ENCODE measurements at regions not wholly inside any gene's neighbourhood (a gene's known extent, or its start where the extent isn't known, plus 50 kb on each side); places are given as distances from the start of the nearest gene placed in this dataset.

DNA sequence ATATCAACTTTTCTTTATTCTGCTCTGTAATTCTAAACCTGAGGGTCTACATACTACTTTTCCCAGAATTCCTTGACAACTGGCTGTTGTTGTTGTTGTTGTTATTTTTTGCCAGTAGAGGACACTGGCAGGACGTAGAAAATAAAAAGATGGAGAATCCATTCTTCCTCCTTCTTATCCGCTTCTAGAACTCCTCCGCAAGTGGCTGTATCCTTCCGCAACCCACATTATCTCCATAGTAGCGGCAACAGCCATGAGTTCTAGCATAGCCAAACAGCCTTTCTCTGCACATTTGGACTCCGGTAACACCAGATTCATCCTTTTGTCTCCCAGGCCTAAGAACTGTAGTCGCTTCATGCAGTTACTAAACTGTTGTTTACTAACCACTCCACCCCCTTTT, 91.1 kb upstream of the CACHD1 start:
- no peak for DNase-seq (ENCODE audit: low spot score)
- WGBS, result 80% methylated on average over 7 of the region's 7 CpGs
- Histone ChIP-seq H3K36me3 (ENCODE audit: control insufficient read depth in 4 of 4, insufficient read depth in 3 of 4, low read depth in 1 of 4, low read length in 3 of 4) (no peaks in the 10 kb centered on the region), H3K27ac (ENCODE audit: low read depth in 1 of 2, low read length in 2 of 2) (no peak overlapping the region), H3K4me1 (ENCODE audit: control insufficient read depth in 4 of 4, insufficient read depth in 4 of 4, low read length in 3 of 4) (no peaks in the 10 kb centered on the region), H3K4me3 (ENCODE audit: low read depth in 1 of 3, low read length in 3 of 3) (no peak overlapping the region), H3K9me3 (ENCODE audit: control insufficient read depth in 4 of 4, low read length in 3 of 4) (no peaks in the 10 kb centered on the region), H3K9ac (ENCODE audit: low read depth in 1 of 2, low read length in 2 of 2) (no peak overlapping the region), H3K27me3 (ENCODE audit: control insufficient read depth in 4 of 4, insufficient read depth in 4 of 4, low read length in 3 of 4) (no peaks in the 10 kb centered on the region)
- TF ChIP-seq CTCF (IDR thresholded peaks at IDR 0.05; ENCODE audit: low read depth, low read length, missing input control) (peak; percentile 48), FOXA2 (IDR thresholded peaks at IDR 0.05) (no peak), YY1 (IDR thresholded peaks at IDR 0.05) (no peak), RAD21 (IDR thresholded peaks at IDR 0.05) (peak; percentile 84 to 85), NR2F2 (IDR thresholded peaks at IDR 0.05) (no peak), HNF4G (IDR thresholded peaks at IDR 0.05) (no peak)

DNA sequence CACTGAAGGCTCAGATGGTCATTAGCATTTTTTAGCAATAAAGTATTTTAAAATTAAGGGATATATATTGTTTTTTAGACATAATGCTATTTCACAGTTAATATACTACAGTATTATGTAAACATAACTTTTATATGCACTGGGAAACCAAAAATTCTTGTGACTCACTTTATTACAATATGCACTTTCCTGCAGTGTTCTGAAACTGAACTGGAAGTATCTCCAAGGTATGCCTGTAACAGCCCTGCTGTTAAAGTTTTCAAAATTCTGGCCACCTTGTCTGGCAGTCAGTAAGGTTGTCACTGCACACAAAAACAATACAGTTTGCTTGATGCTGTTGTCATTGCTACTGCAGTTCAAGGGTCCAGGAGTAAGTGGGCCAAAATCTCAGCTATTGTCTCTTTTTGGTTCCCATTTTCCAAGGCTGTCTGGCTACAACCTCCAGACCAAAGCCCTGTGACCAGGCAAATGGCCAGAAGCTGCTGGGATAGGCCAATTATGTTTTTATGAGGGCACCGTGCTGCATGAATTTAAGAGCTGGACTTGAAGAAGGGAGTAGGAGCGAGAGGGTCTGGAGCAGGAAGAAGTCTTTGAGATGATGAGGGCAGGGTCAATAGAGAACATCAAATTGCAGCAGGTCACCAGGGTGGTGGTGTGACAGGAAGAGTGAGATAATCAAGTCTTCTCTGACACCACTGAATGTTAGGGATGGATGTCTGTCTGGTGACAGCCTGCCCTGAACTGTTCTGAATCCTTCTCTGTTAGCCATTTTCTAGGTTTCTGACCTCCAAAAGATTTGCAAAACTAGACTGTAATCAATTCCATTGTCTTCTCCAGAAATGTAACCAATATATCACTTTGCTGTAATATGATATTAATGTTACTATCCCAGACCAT, 82.3 kb upstream of the CACHD1 start:
- Histone ChIP-seq H3K4me3 (ENCODE audit: low read depth in 1 of 3, low read length in 3 of 3) (no peak overlapping the region), H3K36me3 (ENCODE audit: control insufficient read depth in 4 of 4, insufficient read depth in 3 of 4, low read depth in 1 of 4, low read length in 3 of 4) (no peaks in the 10 kb centered on the region), H3K9ac (ENCODE audit: low read depth in 1 of 2, low read length in 2 of 2) (no peak overlapping the region), H3K9me3 (ENCODE audit: control insufficient read depth in 4 of 4, low read length in 3 of 4) (no peaks in the 10 kb centered on the region), H3K4me1 (ENCODE audit: control insufficient read depth in 4 of 4, insufficient read depth in 4 of 4, low read length in 3 of 4) (no peaks in the 10 kb centered on the region), H3K27ac (ENCODE audit: low read depth in 1 of 2, low read length in 2 of 2) (no peak overlapping the region), H3K27me3 (ENCODE audit: control insufficient read depth in 4 of 4, insufficient read depth in 4 of 4, low read length in 3 of 4) (no peaks in the 10 kb centered on the region)
- DNase-seq (ENCODE audit: low spot score), result no peak
- TF ChIP-seq RAD21 (IDR thresholded peaks at IDR 0.05) (no peak), CTCF (IDR thresholded peaks at IDR 0.05; ENCODE audit: low read depth, low read length, missing input control) (no peak), RXRA (IDR thresholded peaks at IDR 0.05) (no peak), TAF1 (conservative IDR thresholded peaks at IDR 0.05) (no peak), FOXA1 (IDR thresholded peaks at IDR 0.05) (no peak), SP1 (IDR thresholded peaks at IDR 0.05) (no peak), JUND (IDR thresholded peaks at IDR 0.05) (no peak), HNF4G (IDR thresholded peaks at IDR 0.05) (no peak), GABPA (IDR thresholded peaks at IDR 0.05 in 1 of 2, conservative IDR thresholded peaks at IDR 0.05 in 1 of 2) (no peak), HNF4A (conservative IDR thresholded peaks at IDR 0.05) (no peak), NR2F2 (IDR thresholded peaks at IDR 0.05) (no peak), EGR1 (IDR thresholded peaks at IDR 0.05; ENCODE audit: low read depth in 2 of 2) (no peak), FOXA2 (IDR thresholded peaks at IDR 0.05) (no peak), YY1 (IDR thresholded peaks at IDR 0.05) (no peak)
- TF ChIP-seq, protein P1, sequence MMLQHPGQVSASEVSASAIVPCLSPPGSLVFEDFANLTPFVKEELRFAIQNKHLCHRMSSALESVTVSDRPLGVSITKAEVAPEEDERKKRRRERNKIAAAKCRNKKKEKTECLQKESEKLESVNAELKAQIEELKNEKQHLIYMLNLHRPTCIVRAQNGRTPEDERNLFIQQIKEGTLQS (IDR thresholded peaks at IDR 0.05), result no peak
- TF ChIP-seq, protein P2, sequence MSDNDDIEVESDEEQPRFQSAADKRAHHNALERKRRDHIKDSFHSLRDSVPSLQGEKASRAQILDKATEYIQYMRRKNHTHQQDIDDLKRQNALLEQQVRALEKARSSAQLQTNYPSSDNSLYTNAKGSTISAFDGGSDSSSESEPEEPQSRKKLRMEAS (IDR thresholded peaks at IDR 0.05), result no peak
- TF ChIP-seq, protein P3, sequence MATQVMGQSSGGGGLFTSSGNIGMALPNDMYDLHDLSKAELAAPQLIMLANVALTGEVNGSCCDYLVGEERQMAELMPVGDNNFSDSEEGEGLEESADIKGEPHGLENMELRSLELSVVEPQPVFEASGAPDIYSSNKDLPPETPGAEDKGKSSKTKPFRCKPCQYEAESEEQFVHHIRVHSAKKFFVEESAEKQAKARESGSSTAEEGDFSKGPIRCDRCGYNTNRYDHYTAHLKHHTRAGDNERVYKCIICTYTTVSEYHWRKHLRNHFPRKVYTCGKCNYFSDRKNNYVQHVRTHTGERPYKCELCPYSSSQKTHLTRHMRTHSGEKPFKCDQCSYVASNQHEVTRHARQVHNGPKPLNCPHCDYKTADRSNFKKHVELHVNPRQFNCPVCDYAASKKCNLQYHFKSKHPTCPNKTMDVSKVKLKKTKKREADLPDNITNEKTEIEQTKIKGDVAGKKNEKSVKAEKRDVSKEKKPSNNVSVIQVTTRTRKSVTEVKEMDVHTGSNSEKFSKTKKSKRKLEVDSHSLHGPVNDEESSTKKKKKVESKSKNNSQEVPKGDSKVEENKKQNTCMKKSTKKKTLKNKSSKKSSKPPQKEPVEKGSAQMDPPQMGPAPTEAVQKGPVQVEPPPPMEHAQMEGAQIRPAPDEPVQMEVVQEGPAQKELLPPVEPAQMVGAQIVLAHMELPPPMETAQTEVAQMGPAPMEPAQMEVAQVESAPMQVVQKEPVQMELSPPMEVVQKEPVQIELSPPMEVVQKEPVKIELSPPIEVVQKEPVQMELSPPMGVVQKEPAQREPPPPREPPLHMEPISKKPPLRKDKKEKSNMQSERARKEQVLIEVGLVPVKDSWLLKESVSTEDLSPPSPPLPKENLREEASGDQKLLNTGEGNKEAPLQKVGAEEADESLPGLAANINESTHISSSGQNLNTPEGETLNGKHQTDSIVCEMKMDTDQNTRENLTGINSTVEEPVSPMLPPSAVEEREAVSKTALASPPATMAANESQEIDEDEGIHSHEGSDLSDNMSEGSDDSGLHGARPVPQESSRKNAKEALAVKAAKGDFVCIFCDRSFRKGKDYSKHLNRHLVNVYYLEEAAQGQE (IDR thresholded peaks at IDR 0.05), result no peak
- 83% methylated on average over 2 of the region's 2 CpGs for WGBS
